Urinary bladder (tissue), 3 donors: ENCODE measurements at regions not wholly inside any gene's neighbourhood (a gene's known extent, or its start where the extent isn't known, plus 50 kb on each side); places are given as distances from the start of the nearest gene placed in this dataset.
A peak's percentile ranks its signal among the peaks of the same experiment; 100 is the strongest.

Experiments used
- DNase-seq: peaks from one replicate; pipeline ENCODE4 v3.0.0-alpha.2; 2015; ENCODE audit errors: extremely low spot score
- H3K27ac ChIP-seq: one replicate; pipeline ENCODE4 v1.5.1; 2013; ENCODE audit warnings: low read depth, mild to moderate bottlenecking, moderate library complexity
- H3K36me3 ChIP-seq: one replicate; pipeline ENCODE4 v1.6.1; 2013; ENCODE audit warnings: mild to moderate bottlenecking, moderate library complexity; ENCODE audit not compliant: insufficient read depth
- H3K4me1 ChIP-seq: one replicate; pipeline ENCODE4 v1.6.1; 2013; ENCODE audit warnings: mild to moderate bottlenecking, moderate library complexity; ENCODE audit not compliant: insufficient read depth
- H3K4me3 ChIP-seq: one replicate; pipeline ENCODE4 v1.5.1; 2013; ENCODE audit warnings: low read depth, low read length
- WGBS: extraction: QIAGEN DNeasy Blood & Tissue Kit; methylation state at CpG from one replicate; pipeline ENCODE4 v1.1.7; 2013; 5-methylcytosine and 5-hydroxymethylcytosine counted together
- donor health status: healthy with polysubstance abuse.
- donor health status: healthy.

DNA sequence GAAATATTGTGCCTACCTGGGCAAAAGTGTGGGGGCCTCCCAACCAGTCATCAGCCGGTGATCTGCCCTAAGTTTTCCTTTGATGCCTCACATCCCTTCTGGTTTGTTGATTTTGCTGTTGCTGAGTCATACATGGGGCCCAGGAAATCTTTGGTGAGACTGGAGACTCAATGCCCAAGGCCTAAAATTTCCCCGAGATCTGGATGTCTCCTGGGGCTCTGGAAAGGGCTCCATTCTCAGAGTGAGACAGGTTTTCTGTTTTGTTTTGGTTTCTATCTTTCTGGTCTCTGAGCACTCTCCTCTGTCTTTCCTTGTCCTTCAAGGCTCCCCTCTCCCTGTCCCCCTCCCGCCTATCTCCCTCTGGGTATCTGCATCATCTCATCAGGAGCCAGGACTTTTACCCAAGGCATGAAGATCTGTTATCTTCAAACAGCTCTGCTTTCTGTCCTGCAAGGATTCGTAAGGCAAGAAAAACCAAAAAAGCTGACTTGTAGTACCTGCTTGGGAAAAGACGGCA, 152.8 kb upstream of the MAX start:
- 68% methylated on average over 5 of the region's 5 CpGs for WGBS
- H3K27ac ChIP-seq = no peak overlapping the region
- no peak for DNase-seq
- no peak overlapping the region for H3K4me3 ChIP-seq
- no peaks in the 10 kb centered on the region for H3K4me1 ChIP-seq
- no peaks in the 10 kb centered on the region for H3K36me3 ChIP-seq

DNA sequence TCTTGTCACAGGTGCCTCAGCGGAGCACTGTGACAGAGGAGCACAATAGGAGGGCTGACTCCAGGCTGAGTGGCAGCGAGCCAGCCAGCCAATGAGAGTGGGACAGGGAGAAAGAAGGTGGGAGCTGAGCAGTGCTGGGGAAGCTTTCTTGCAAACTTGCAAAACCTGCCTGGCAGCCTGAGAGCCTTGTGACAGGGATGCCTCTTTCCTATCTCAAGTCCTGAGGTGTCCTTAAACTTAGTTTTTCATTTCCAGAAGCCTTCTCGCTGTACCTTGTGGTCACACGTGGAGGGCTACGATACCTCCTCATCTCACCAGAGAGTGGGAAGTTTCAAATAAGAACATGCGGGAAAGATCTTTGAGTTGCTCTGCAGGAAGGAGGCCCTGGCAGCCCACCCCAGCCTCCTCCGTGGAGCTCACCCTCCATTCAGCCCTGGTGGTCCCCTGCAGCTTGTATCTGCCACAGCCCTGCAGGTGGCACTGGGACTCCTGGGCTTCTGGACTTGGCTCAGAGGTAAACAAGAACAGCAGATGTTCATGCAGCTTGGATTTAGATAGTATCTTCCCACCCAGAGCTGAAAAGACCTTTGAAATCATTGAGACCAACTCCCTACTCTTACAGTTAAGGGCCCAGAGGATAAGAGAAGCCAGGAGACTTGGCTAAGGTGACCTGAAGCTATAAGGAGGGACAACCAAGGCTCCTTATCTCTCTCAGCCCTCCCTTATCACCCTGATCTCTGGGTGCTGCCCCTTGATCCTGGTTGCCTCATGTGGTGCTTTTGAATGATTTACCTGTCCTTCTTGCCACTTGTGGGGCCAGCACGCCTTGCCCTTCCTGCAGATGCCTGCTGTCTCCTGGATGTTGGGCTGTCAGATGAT, 153.5 kb upstream of the MAX start:
- no peaks in the 10 kb centered on the region for H3K36me3 ChIP-seq
- no peak overlapping the region for H3K4me3 ChIP-seq
- H3K4me1 ChIP-seq = no peaks in the 10 kb centered on the region
- WGBS = 51% methylated on average over 8 of the region's 8 CpGs
- H3K27ac ChIP-seq = no peak overlapping the region
- peak; percentile 75 for DNase-seq

DNA sequence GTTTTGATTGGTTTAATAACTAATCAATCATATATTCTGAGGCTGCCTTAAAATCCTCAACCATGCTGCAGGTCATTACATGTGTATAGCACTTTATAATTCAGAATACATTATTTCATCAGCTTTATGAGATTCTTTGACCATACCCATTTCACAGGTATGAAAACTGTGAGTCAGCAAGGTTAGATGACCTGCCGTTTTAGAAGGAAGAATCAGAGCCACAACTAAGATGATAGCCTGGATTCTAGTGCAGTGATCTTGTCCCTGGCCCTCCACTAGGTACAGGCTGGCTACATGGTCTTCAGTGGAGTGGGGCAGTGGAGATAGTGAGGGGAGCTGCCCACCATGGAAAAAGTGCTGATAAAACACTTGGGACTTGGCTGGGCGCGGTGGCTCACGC, 154.4 kb upstream of the MAX start:
- no peaks in the 10 kb centered on the region for H3K4me1 ChIP-seq
- 87% methylated on average over 4 of the region's 4 CpGs for WGBS
- no peaks in the 10 kb centered on the region for H3K36me3 ChIP-seq
- H3K4me3 ChIP-seq = no peak overlapping the region
- H3K27ac ChIP-seq = no peak overlapping the region
- DNase-seq = no peak

DNA sequence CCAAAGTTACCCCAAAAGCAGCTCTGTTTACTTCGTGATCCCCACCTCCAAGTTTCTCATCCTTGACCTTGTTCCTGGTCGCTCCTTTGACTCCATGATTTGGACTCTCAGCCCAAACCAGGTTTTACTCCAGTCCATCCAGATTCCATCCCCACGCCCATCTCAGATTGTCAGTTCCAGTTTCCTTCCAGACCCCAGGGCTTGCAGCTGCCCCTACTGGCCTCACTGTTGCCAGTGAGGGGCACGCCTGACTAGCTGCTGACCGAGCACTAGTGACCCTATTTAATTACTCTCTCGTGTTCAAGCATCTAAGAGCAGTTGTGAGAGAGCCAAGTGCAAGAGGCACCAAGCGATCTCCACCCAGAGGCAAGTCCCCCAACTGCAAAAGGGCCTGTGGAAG, 155.1 kb upstream of the FUT8 start:
- Histone ChIP-seq H3K4me1 (no peaks in the 10 kb centered on the region), H3K27ac (no peak overlapping the region), H3K36me3 (no peaks in the 10 kb centered on the region), H3K4me3 (no peak overlapping the region)
- no peak for DNase-seq
- 81% methylated on average over 7 of the region's 7 CpGs for WGBS

DNA sequence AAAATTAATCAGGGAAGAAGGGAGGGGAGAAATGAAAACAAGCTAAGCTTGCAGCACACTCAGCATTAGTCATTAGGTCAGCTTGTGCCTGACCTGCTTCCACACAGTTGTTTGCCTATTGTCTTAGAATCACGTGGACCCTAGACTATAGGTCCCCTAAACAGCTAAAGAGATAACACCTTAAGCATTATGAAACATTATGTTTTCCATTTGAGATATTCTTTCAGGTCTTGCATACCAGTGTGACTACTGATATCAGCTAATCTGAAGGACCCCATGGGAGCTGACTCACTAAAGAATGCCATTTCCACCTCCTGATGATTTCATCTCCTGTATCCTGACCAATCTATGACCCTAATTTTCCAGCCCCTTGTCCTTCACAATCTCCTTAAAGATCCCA, 154.1 kb upstream of the FUT8 start:
- H3K4me1 ChIP-seq = no peaks in the 10 kb centered on the region
- H3K27ac ChIP-seq = no peak overlapping the region
- no peak for DNase-seq
- no peak overlapping the region for H3K4me3 ChIP-seq
- H3K36me3 ChIP-seq = no peaks in the 10 kb centered on the region
- WGBS = 60% methylated on average over 1 of the region's 1 CpG

DNA sequence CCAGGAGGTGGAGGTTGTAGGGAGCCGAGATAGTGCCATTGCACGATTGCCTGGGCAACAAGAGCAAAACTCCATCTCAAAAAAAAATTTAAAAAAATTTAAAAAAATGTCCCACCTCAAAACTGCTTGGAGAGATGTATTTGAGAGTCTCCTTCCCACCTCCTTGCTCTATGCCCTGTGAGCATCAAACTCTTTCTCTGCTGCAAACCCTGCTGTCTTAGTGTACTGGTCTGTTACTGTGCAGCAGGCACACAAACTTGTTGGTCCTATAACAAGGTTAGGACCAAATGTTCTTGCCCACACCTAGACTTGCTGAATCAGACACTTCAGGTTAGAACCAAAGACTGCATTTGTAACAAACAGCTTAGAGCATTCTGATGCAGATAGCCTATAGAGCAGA, 153.5 kb upstream of the FUT8 start:
- 95% methylated on average over 2 of the region's 2 CpGs for WGBS
- Histone ChIP-seq H3K27ac (no peak overlapping the region), H3K36me3 (no peaks in the 10 kb centered on the region), H3K4me3 (no peak overlapping the region), H3K4me1 (no peaks in the 10 kb centered on the region)
- no peak for DNase-seq

DNA sequence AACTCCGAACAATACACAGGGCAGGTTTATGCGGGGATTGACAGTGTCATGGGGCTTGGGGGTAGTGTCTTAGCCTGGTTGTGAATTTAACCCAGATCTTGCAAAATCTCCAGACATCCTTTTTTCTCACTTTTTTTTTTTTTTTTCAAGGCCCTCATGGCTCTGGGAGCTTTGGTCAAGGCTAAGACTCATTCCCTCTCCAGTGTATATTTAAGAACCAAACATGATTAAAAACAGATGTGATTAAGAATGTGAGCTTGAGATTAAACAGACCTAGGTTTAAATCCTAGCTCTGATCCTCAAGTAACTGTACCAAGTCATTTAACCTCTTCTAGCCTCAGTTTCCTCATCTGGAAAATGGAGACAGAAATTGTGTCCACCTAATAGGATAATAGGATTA, 151.7 kb upstream of the FUT8 start:
- DNase-seq = no peak
- Histone ChIP-seq H3K4me1 (no peaks in the 10 kb centered on the region), H3K27ac (no peak overlapping the region), H3K36me3 (no peaks in the 10 kb centered on the region), H3K4me3 (no peak overlapping the region)
- WGBS = 83% methylated on average over 2 of the region's 2 CpGs

DNA sequence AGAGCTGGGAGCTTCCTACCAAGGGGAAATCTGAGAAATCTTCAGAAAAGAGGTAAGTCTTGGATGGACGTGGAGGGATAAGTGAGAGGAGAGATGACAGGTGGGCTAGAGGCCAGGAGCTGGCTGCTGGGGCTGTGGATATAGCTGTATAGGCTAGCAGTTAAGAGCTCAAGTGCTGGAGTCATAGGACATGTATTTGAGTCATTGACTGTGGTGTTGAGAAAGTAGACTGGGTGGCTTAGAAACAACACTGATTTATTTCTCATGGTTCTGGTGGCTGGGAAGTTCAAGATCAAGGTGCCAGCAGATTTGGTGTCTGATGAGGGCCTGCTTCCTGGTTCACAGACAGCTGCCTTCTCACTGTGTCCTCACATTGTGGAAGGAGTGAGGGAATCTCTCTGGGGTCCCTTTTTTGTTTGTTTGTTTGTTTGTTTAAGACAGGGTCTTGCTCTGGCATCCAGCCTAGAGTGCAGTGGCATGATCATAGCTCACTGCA, 151.1 kb upstream of the FUT8 start:
- H3K4me1 ChIP-seq = no peaks in the 10 kb centered on the region
- no peak overlapping the region for H3K27ac ChIP-seq
- no peaks in the 10 kb centered on the region for H3K36me3 ChIP-seq
- no peak for DNase-seq
- 90% methylated on average over 1 of the region's 1 CpG for whole genome bisulfite sequencing
- no peak overlapping the region for H3K4me3 ChIP-seq

DNA sequence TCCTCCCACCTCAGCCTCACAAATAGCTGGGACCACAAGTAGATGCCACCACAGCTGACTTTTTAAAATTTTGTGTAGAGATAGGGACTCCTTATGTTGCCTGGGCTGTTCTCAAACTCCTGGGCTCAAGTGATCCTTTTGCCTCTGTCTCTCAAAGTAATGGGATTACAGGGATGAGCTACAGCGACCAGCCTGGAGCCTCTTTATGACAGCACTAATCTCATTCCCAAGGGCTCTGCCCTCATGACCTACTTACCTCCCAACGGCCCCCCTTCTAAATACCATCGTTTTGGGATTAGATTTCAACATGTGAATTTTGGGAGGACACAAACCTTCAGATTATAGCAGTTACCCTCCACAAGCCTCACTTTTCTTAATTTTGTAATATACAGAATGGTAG, 150.6 kb upstream of the FUT8 start:
- Histone ChIP-seq H3K4me1 (no peaks in the 10 kb centered on the region), H3K36me3 (no peaks in the 10 kb centered on the region), H3K27ac (no peak overlapping the region), H3K4me3 (no peak overlapping the region)
- 35% methylated on average over 3 of the region's 3 CpGs for WGBS
- no peak for DNase-seq

DNA sequence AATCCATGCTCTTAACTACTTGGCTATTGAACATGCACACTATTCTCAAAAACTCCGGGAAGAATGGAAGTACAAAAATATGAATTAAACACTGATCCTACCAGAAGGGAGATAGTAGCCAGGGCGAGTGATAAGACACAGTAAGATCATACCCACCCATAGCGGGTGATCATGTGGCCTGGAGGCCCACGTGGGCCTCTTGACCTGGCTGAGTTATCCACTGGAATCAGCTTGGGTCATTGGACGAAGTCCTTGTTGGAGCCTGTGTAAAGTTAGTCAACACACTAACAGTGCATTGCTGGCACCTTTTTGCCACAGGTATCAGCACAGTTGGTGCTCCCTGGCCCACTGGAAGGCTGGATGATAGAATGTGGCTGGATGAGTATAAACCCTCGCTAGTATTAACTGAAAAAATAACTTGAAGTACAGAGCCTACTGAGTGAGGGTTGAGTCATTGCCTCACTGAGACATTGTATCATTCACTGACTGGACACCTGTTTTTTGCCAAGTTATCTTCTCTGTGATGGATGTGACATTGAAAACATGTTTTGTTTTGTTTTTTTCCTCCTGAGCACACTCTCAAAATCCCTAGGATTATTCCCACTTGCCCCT, 149.2 kb upstream of the FUT8 start:
- 79% methylated on average over 6 of the region's 6 CpGs for WGBS
- DNase-seq = no peak
- Histone ChIP-seq H3K4me1 (no peaks in the 10 kb centered on the region), H3K36me3 (no peaks in the 10 kb centered on the region), H3K27ac (no peak overlapping the region), H3K4me3 (no peak overlapping the region)

DNA sequence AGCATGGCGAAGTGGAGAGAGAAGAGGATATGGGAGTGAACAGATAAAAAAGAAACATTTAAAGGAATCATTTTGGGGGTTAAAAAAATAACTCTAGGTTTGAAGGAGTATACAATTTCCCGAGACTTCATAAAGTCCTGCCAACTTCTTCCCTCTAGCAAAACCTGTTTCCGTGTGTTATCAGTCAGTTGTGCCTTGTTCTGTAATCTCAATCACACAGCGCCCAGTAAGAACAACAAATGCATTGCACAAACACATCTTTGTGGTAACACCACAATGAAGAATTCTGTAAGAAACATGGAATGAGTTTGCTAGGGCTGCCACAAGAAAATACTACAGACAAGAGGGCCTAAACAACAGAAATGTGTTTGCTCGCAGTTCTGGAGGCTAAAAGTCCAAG, 144.7 kb upstream of the FUT8 start:
- Histone ChIP-seq H3K4me1 (no peaks in the 10 kb centered on the region), H3K36me3 (no peaks in the 10 kb centered on the region), H3K4me3 (no peak overlapping the region), H3K27ac (no peak overlapping the region)
- WGBS = 80% methylated on average over 5 of the region's 5 CpGs
- DNase-seq = no peak

DNA sequence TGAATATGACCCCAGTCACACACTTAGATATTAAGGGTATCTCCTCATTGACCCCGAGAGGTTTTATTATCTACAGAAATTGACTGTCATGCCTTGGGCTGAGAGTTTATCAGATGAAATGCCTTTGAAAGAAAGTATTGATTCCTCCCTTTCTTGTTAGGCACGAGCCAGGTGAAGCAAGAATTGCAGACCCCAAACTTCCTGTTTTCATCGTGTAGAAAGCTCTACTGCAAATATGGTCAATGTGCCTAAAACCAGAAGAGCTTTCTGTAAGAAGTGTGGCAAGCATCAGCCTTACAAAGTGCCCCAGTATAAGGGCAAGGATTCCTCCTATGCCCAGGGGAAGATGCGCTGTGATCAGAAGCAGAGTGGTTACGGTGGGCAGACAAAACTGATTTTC, 143.9 kb upstream of the FUT8 start:
- Histone ChIP-seq H3K4me3 (no peak overlapping the region), H3K4me1 (no peaks in the 10 kb centered on the region), H3K27ac (no peak overlapping the region), H3K36me3 (no peaks in the 10 kb centered on the region)
- WGBS = 85% methylated on average over 5 of the region's 5 CpGs
- DNase-seq = no peak

DNA sequence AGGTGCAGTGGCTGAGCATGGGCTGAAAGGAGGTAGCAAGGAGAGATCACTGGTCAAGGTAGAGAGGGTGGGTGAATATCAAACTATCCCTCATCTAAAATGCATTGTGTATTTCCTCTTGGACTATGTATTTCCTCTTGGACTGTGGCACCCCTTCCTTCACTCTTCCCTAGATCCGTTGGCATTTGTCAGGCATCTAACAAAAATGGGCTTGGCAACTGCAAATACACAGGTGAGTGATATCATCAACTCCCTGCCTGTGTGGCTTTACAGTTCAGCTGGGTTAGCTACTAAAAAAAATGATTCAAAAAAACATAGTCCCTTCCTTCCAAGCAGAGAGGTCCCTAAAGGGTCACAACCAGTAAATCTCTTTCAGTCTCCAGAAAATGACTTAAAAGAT, 142.8 kb upstream of the FUT8 start:
- WGBS = 76% methylated on average over 1 of the region's 1 CpG
- no peak for DNase-seq
- Histone ChIP-seq H3K36me3 (no peaks in the 10 kb centered on the region), H3K4me3 (no peak overlapping the region), H3K4me1 (no peaks in the 10 kb centered on the region), H3K27ac (no peak overlapping the region)

DNA sequence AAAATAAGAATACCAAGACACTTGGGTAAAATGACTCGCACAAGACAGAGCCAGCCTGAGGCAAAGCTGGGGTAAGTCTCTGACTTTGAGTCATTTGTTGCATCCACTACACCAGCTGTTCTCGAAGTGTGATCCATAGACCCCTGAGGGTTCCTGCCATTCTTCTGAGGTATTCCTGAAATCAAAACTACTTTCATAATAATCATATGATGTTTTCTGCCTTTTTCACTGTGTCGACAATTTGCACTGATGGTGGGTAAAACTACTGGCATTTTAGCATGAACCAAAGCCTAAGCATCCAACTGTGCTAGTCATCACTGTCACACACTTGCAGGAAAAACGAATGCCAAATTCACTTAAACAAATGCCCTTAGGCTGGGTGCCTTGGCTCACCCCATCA, 135.5 kb upstream of the FUT8 start:
- WGBS = 87% methylated on average over 4 of the region's 4 CpGs
- Histone ChIP-seq H3K27ac (no peak overlapping the region), H3K36me3 (no peaks in the 10 kb centered on the region), H3K4me3 (no peak overlapping the region), H3K4me1 (no peaks in the 10 kb centered on the region)
- DNase-seq = no peak
